ENCODE measurements at regions not wholly inside any gene's neighbourhood (a gene's known extent, or its start where the extent isn't known, plus 50 kb on each side); places are given as distances from the start of the nearest gene placed in this dataset.

DNA sequence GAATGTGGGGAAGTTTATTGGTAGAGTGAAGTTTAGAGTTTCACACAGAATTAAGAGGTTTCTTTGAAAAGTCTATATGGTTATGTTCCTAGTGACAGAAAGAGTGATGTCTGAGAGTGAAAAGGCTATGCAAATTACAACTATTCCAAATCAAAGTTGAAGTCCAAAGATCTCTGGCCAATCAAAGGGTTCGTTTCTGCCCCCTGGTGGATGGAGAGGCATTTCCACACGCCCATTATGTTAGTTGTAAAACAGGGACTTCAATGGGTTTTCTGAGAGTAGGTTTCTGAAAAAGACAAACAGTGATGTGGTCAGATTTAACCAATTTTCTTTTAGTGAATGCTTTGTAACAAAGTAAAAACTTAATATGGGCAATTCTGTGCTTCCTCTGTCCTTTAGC, 441.5 kb upstream of the POU3F3 start:
- TF ChIP-seq, protein P1, sequence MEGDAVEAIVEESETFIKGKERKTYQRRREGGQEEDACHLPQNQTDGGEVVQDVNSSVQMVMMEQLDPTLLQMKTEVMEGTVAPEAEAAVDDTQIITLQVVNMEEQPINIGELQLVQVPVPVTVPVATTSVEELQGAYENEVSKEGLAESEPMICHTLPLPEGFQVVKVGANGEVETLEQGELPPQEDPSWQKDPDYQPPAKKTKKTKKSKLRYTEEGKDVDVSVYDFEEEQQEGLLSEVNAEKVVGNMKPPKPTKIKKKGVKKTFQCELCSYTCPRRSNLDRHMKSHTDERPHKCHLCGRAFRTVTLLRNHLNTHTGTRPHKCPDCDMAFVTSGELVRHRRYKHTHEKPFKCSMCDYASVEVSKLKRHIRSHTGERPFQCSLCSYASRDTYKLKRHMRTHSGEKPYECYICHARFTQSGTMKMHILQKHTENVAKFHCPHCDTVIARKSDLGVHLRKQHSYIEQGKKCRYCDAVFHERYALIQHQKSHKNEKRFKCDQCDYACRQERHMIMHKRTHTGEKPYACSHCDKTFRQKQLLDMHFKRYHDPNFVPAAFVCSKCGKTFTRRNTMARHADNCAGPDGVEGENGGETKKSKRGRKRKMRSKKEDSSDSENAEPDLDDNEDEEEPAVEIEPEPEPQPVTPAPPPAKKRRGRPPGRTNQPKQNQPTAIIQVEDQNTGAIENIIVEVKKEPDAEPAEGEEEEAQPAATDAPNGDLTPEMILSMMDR (IDR thresholded peaks at IDR 0.05; ENCODE audit: borderline replicate concordance, extremely low read depth, low read length, poor library complexity, severe bottlenecking): peak; percentile 65
- TF ChIP-seq EZH2 (IDR thresholded peaks at IDR 0.05; ENCODE audit: borderline replicate concordance, low read depth, low read length, severe bottlenecking): no peak
